H1 (cell line): ENCODE measurements at regions not wholly inside any gene's neighbourhood (a gene's known extent, or its start where the extent isn't known, plus 50 kb on each side); places are given as distances from the start of the nearest gene placed in this dataset.

Source experiments
- CTCF ChIA-PET: fragments of 300-600 bp; sonication (Branson Sonifier 250); formaldehyde crosslinking; loops from one replicate; lab custom pipeline; 2021; ENCODE audit not compliant: partially characterized antibody; lab: Charles Lee
- POLR2A ChIA-PET: fragments of 300-600 bp; sonication (Branson Sonifier 250); formaldehyde crosslinking; loops from one replicate; lab custom pipeline; 2021; ENCODE audit warnings: inconsistent platforms; ENCODE audit not compliant: partially characterized antibody; lab: Charles Lee
- DNase-seq, 2 experiments: peaks; one replicate each; pipeline versions ENCODE4 v3.0.0 to v3.0.0-alpha.2; 2010 to 2022; ENCODE audit warnings: low spot score in 2 of 2, low read depth in 1 of 2, mixed read lengths in 1 of 2
- FAIRE-seq: peaks from 2 replicates; lab custom pipeline; 2011; peaks lifted over from hg19 to GRCh38; lab: Jason Lieb, UNC
- H2AFZ ChIP-seq: 2 replicates; pipeline ENCODE4 v1.8.1; 2012; ENCODE audit warnings: low read length, inconsistent platforms
- H2AK5ac ChIP-seq: 2 replicates; pipeline ENCODE4 v1.6.1; 2013; ENCODE audit warnings: low read depth, low read length
- H2BK120ac ChIP-seq: replicated peaks from 2 replicates; pipeline ENCODE3; 2013; ENCODE audit warnings: low read depth, low read length, inconsistent platforms
- H2BK12ac ChIP-seq: 2 replicates; pipeline ENCODE4 v1.6.1; 2013; ENCODE audit warnings: low read depth, low read length
- H2BK15ac ChIP-seq: 2 replicates; pipeline ENCODE4 v1.6.1; 2013; ENCODE audit warnings: low read length
- H2BK20ac ChIP-seq: 2 replicates; pipeline ENCODE4 v1.6.1; 2013; ENCODE audit warnings: low read length
- H2BK5ac ChIP-seq: 2 replicates; pipeline ENCODE4 v1.6.1; 2013; ENCODE audit warnings: low read depth, low read length
- H3K14ac ChIP-seq: 2 replicates; pipeline ENCODE4 v1.6.1; 2013; ENCODE audit warnings: inconsistent platforms; ENCODE audit not compliant: insufficient read length
- H3K18ac ChIP-seq: 2 replicates; pipeline ENCODE4 v1.6.1; 2013; ENCODE audit warnings: low read length; ENCODE audit errors: extremely low read depth
- H3K23ac ChIP-seq: 2 replicates; pipeline ENCODE4 v1.6.1; 2013; ENCODE audit warnings: inconsistent platforms; ENCODE audit not compliant: insufficient read length
- H3K23me2 ChIP-seq: 2 replicates; pipeline ENCODE4 v1.6.1; 2013; ENCODE audit warnings: low read depth, low read length
- H3K27ac ChIP-seq: 2 replicates; pipeline ENCODE4 v1.6.1; 2011; ENCODE audit warnings: low read depth, low read length, inconsistent platforms
- H3K27me3 ChIP-seq, 4 experiments: replicated peaks in 1 of 4; 1 replicate in 1 of 4; 2 replicates in 3 of 4; pipeline versions ENCODE4 v1.6.1 to v1.8.1; 2011 to 2013; ENCODE audit warnings: low read length in 3 of 4, mild to moderate bottlenecking in 3 of 4, inconsistent platforms in 2 of 4, mixed read lengths in 2 of 4, moderate library complexity in 1 of 4; ENCODE audit not compliant: control insufficient read depth in 3 of 4, insufficient read depth in 3 of 4; ENCODE audit errors: extremely low read depth in 1 of 4
- H3K36me3 ChIP-seq, 4 experiments: 2 replicates each; pipeline versions ENCODE4 v1.6.1 to v1.8.1; 2011 to 2013; ENCODE audit warnings: mild to moderate bottlenecking in 4 of 4, low read length in 3 of 4, moderate library complexity in 2 of 4, control low read depth in 1 of 4, inconsistent platforms in 1 of 4; ENCODE audit not compliant: insufficient read depth in 4 of 4, control insufficient read depth in 2 of 4
- H3K4ac ChIP-seq: replicated peaks from 2 replicates; pipeline ENCODE3; 2013; ENCODE audit warnings: low read length, low read depth, mixed read lengths, inconsistent platforms; ENCODE audit not compliant: insufficient read length
- H3K4me1 ChIP-seq, 4 experiments: replicated peaks in 1 of 4; 1 replicate in 1 of 4; 2 replicates in 3 of 4; pipeline versions ENCODE4 v1.6.1 to v1.8.1; 2011 to 2013; ENCODE audit warnings: low read length in 3 of 4, inconsistent platforms in 2 of 4, mixed read lengths in 1 of 4; ENCODE audit not compliant: insufficient read depth in 4 of 4, control insufficient read depth in 3 of 4
- H3K4me2 ChIP-seq, 2 experiments: 2 replicates each; pipeline versions ENCODE4 v1.6.1 to v1.8.1; 2011 to 2013; ENCODE audit warnings: low read depth in 2 of 2, low read length in 2 of 2, control low read depth in 1 of 2, inconsistent platforms in 1 of 2, mild to moderate bottlenecking in 1 of 2; ENCODE audit not compliant: insufficient read depth in 1 of 2
- H3K4me3 ChIP-seq, 4 experiments: fragments of 200-600, 300-600 bp in 1 of 4; sonication (generic), shearing (Covaris generic), sonication (Bioruptor Twin) in 1 of 4; 2 replicates each; pipeline versions ENCODE4 v1.5.1 to v1.8.1; 2011 to 2016; ENCODE audit warnings: low read length in 4 of 4, low read depth in 3 of 4, control low read depth in 2 of 4, inconsistent platforms in 2 of 4, mild to moderate bottlenecking in 2 of 4, mixed read lengths in 1 of 4, moderate library complexity in 1 of 4; ENCODE audit not compliant: insufficient read depth in 2 of 4; ENCODE audit errors: extremely low read depth in 1 of 4
- H3K56ac ChIP-seq: replicated peaks from 2 replicates; pipeline ENCODE3; 2013; ENCODE audit warnings: low read depth, mild to moderate bottlenecking, mixed read lengths, low read length, inconsistent platforms; ENCODE audit not compliant: insufficient read length
- H3K79me1 ChIP-seq: 2 replicates; pipeline ENCODE4 v1.6.1; 2013; ENCODE audit warnings: low read depth, low read length, control low read depth
- H3K79me2 ChIP-seq, 2 experiments: 2 replicates each; pipeline versions ENCODE4 v1.6.1 to v1.8.1; 2012 to 2013; ENCODE audit warnings: low read length in 2 of 2, mild to moderate bottlenecking in 2 of 2, inconsistent platforms in 1 of 2; ENCODE audit not compliant: insufficient read depth in 2 of 2, control insufficient read depth in 1 of 2
- H3K9ac ChIP-seq, 4 experiments: replicated peaks in 1 of 4; 1 replicate in 1 of 4; 2 replicates in 3 of 4; pipeline versions ENCODE4 v1.6.1 to v1.8.1; 2011 to 2013; ENCODE audit warnings: low read depth in 3 of 4, low read length in 3 of 4, control low read depth in 2 of 4, mild to moderate bottlenecking in 2 of 4, moderate library complexity in 2 of 4, inconsistent platforms in 1 of 4; ENCODE audit errors: extremely low read depth in 1 of 4
- H3K9me3 ChIP-seq, 2 experiments: 2 replicates each; pipeline versions ENCODE4 v1.6.1 to v1.8.1; 2012 to 2013; ENCODE audit warnings: mild to moderate bottlenecking in 2 of 2, moderate library complexity in 2 of 2, control low read depth in 1 of 2, inconsistent platforms in 1 of 2, low read depth in 1 of 2, low read length in 1 of 2, mixed read lengths in 1 of 2; ENCODE audit not compliant: insufficient read depth in 2 of 2
- H4K20me1 ChIP-seq, 2 experiments: replicated peaks in 1 of 2; 2 replicates each; pipeline versions ENCODE3 to v1.8.1; 2011 to 2013; ENCODE audit warnings: inconsistent platforms in 2 of 2, low read length in 2 of 2, mild to moderate bottlenecking in 1 of 2; ENCODE audit not compliant: insufficient read depth in 2 of 2, control insufficient read depth in 1 of 2
- H4K5ac ChIP-seq: 2 replicates; pipeline ENCODE4 v1.6.1; 2013; ENCODE audit warnings: low read length, low read depth, mixed read lengths, inconsistent platforms; ENCODE audit not compliant: insufficient read length
- H4K8ac ChIP-seq: 2 replicates; pipeline ENCODE4 v1.8.0; 2013; ENCODE audit warnings: mild to moderate bottlenecking, moderate library complexity, low read length, inconsistent platforms; ENCODE audit not compliant: insufficient read depth; ENCODE audit errors: extremely low read depth
- H4K91ac ChIP-seq: replicated peaks from 2 replicates; pipeline ENCODE3; 2013; ENCODE audit warnings: low read length, mixed read lengths, inconsistent platforms; ENCODE audit not compliant: insufficient read length
- ASH2L ChIP-seq: fragments of 200-600, 300-600 bp; sonication (generic); IDR thresholded peaks from one replicate; pipeline ENCODE4 v1.7.1; 2017; ENCODE audit warnings: low read length
- E2F6 ChIP-seq: IDR thresholded peaks from 2 replicates; pipeline ENCODE4 v1.6.1; 2012; ENCODE audit warnings: inconsistent platforms
- EZH2 ChIP-seq: fragments of 200-600 bp; sonication (generic); IDR thresholded peaks from 2 replicates; pipeline ENCODE4 v1.7.1; 2012; ENCODE audit warnings: low read depth, mild to moderate bottlenecking, moderate library complexity, low read length, inconsistent platforms; ENCODE audit not compliant: severe bottlenecking
- JUN ChIP-seq: IDR thresholded peaks from 2 replicates; pipeline ENCODE4 v1.6.1; 2011; ENCODE audit warnings: low read depth, mild to moderate bottlenecking, improper control_type of control experiment, low read length
- MAFK ChIP-seq: IDR thresholded peaks from 2 replicates; pipeline ENCODE4 v1.6.1; 2012; ENCODE audit warnings: low read depth, mild to moderate bottlenecking, improper control_type of control experiment, low read length
- NANOG ChIP-seq: IDR thresholded peaks from 2 replicates; pipeline ENCODE4 v1.6.1; 2011; ENCODE audit warnings: low read length, low read depth, mild to moderate bottlenecking, inconsistent platforms; ENCODE audit not compliant: insufficient read depth, poor library complexity, severe bottlenecking
- PHF8 ChIP-seq: fragments of 200-600 bp; sonication (generic); conservative IDR thresholded peaks from 2 replicates; pipeline ENCODE4 v1.7.1; 2012; ENCODE audit warnings: low read depth, mild to moderate bottlenecking, inconsistent platforms, low read length, moderate library complexity
- POLR2A ChIP-seq, 2 experiments: IDR thresholded peaks; 1 replicate in 1 of 2; 2 replicates in 1 of 2; pipeline ENCODE4 v1.6.1; 2011; ENCODE audit warnings: low read depth in 2 of 2, low read length in 2 of 2, mild to moderate bottlenecking in 2 of 2; ENCODE audit errors: control extremely low read depth in 1 of 2
- RXRA ChIP-seq: IDR thresholded peaks from 2 replicates; pipeline ENCODE4 v1.6.1; 2011; ENCODE audit warnings: low read depth, mild to moderate bottlenecking, low read length, moderate library complexity; ENCODE audit not compliant: insufficient read depth
- SIX5 ChIP-seq: IDR thresholded peaks from 2 replicates; pipeline ENCODE4 v1.6.1; 2011; ENCODE audit warnings: mild to moderate bottlenecking, low read depth, low read length
- TAF1 ChIP-seq: IDR thresholded peaks from 2 replicates; pipeline ENCODE4 v1.6.1; 2011; ENCODE audit warnings: mild to moderate bottlenecking, low read depth, low read length
- TAF7 ChIP-seq: optimal IDR thresholded peaks from 2 replicates; pipeline ENCODE3; 2011; ENCODE audit warnings: low read depth, mild to moderate bottlenecking, inconsistent platforms, low read length, moderate library complexity, borderline replicate concordance
- TEAD4 ChIP-seq: IDR thresholded peaks from 2 replicates; pipeline ENCODE4 v1.6.1; 2012; ENCODE audit warnings: low read depth, low read length, inconsistent platforms, mixed read lengths
- WGBS, 2 experiments: shearing (Covaris generic) in 1 of 2; methylation state at CpG; one replicate each; pipeline versions ENCODE4 v1.1.6 to v1.1.7; 2013 to 2015; ENCODE audit warnings: low lambda C conversion rate in 2 of 2, mixed read lengths in 2 of 2, inconsistent platforms in 1 of 2, low coverage in 1 of 2, missing lambda C conversion rate in 1 of 2; ENCODE audit not compliant: insufficient replicate concordance in 2 of 2, insufficient coverage in 1 of 2, insufficient read length in 1 of 2; ENCODE audit errors: extremely low coverage in 1 of 2, missing lambda C conversion rate in 1 of 2; 5-methylcytosine and 5-hydroxymethylcytosine counted together

GRCh38 chr20:50436052-50436656 is 74.0 kb upstream of the PTPN1 start:
- DNase-seq, result no peak
- no peaks in the 10 kb centered on the region for H3K9me3 ChIP-seq
- H2BK15ac ChIP-seq, result no peak overlapping the region; the same call in 1 of the 2 replicates
- H2BK5ac ChIP-seq, result no peak overlapping the region
- FAIRE-seq, result no peak
- no peak overlapping the region for H2BK120ac ChIP-seq
- ChIA-PET POLR2A (interaction anchor here (0.9 kb wide), 1 partner anchor 8 kb away, joined by 3 read pairs; no protein-coding TSS in a partner anchor), CTCF (interaction anchor here (1.3 to 1.5 kb wide), 2 partner anchors 22 to 30 kb away, joined by 3 read pairs; no protein-coding TSS in a partner anchor)
- H2AK5ac ChIP-seq, result no peak overlapping the region
- H3K23ac ChIP-seq, result no peak overlapping the region
- no peak overlapping the region for H3K9ac ChIP-seq
- H2BK12ac ChIP-seq, result 0 out of 2 replicates have a peak overlapping the region, but pooled peaks have one; percentile 31
- H3K4ac ChIP-seq, result no peak overlapping the region
- H3K4me1 ChIP-seq, result peaks cover 0 to 7% (median 1%) of the 10 kb centered on the region in 4 experiments; a peak in 6 of 7 replicates
- no peaks in the 10 kb centered on the region for H3K79me1 ChIP-seq
- H3K56ac ChIP-seq, result no peak overlapping the region
- H3K4me3 ChIP-seq, result no peak overlapping the region
- H4K91ac ChIP-seq, result peak overlapping the region; percentile 37
- H3K27me3 ChIP-seq, result no peaks in the 10 kb centered on the region
- H3K79me2 ChIP-seq, result no peaks in the 10 kb centered on the region
- no peak overlapping the region for H3K27ac ChIP-seq
- H4K20me1 ChIP-seq, result no peaks in the 10 kb centered on the region
- H2AFZ ChIP-seq, result no peak overlapping the region
- no peak overlapping the region for H4K8ac ChIP-seq
- H3K14ac ChIP-seq, result no peak overlapping the region
- H3K4me2 ChIP-seq, result no peak overlapping the region
- H3K18ac ChIP-seq, result no peak overlapping the region
- no peaks in the 10 kb centered on the region for H3K36me3 ChIP-seq
- H4K5ac ChIP-seq, result no peak overlapping the region
- no peaks in the 10 kb centered on the region for H3K23me2 ChIP-seq
- 83% methylated on average over 6 of the region's 6 CpGs; no CpG with 5 or more reads in 1 of the 2 experiments for WGBS, 2 experiments
- no peak overlapping the region for H2BK20ac ChIP-seq
- TF ChIP-seq E2F6 (no peak), ASH2L (no peak), TAF7 (no peak), PHF8 (no peak), NANOG (no peak), JUN (no peak), SIX5 (no peak), RXRA (no peak), EZH2 (no peak), MAFK (no peak), TEAD4 (no peak), POLR2A (IDR thresholded peaks at IDR 0.05; ENCODE audit: control extremely low read depth in 1 of 2, low read depth in 2 of 2, low read length in 2 of 2) (no peak), TAF1 (no peak)
